Esophagus muscularis mucosa (tissue), 4 donors: ENCODE measurements at regions not wholly inside any gene's neighbourhood (a gene's known extent, or its start where the extent isn't known, plus 50 kb on each side); places are given as distances from the start of the nearest gene placed in this dataset.
"Not testable (repeated sequence)": the region's sequence is repeated elsewhere in the genome, so short reads cannot be mapped to it uniquely, and the experiment has no call there.

ENCODE experiments used
- CTCF ChIP-seq, 3 experiments: fragments of 200-600 bp in 2 of 3; fragments of 450-650 bp in 1 of 3; sonication (generic) in 2 of 3; IDR thresholded peaks; one replicate each; pipeline ENCODE4 v1.5.1; 2017 to 2019; ENCODE audit warnings: antibody characterized with exemption in 3 of 3, mild to moderate bottlenecking in 2 of 3, moderate library complexity in 1 of 3
- EP300 ChIP-seq: sonication (generic); formaldehyde crosslinking; IDR thresholded peaks from one replicate; pipeline ENCODE4 v1.6.1; 2017; ENCODE audit warnings: antibody characterized with exemption
- POLR2A ChIP-seq: fragments of 450-650 bp; IDR thresholded peaks from one replicate; pipeline ENCODE4 v1.6.1; 2017; ENCODE audit warnings: antibody characterized with exemption, moderate library complexity, mild to moderate bottlenecking, low read depth
- POLR2AphosphoS5 ChIP-seq, 2 donors: sonication (generic); formaldehyde crosslinking; IDR thresholded peaks; one replicate each; pipeline ENCODE4 v1.6.1; 2017; ENCODE audit warnings: antibody characterized with exemption in 2 of 2

GRCh38 chr15:66873331-66873730, 171.3 kb downstream of the SMAD6 start:
- not testable (repeated sequence) for TF ChIP-seq CTCF (IDR thresholded peaks at IDR 0.05); EP300; POLR2AphosphoS5 (IDR thresholded peaks at IDR 0.05); POLR2A
